ENCODE measurements at regions not wholly inside any gene's neighbourhood (a gene's known extent, or its start where the extent isn't known, plus 50 kb on each side); places are given as distances from the start of the nearest gene placed in this dataset.

DNA sequence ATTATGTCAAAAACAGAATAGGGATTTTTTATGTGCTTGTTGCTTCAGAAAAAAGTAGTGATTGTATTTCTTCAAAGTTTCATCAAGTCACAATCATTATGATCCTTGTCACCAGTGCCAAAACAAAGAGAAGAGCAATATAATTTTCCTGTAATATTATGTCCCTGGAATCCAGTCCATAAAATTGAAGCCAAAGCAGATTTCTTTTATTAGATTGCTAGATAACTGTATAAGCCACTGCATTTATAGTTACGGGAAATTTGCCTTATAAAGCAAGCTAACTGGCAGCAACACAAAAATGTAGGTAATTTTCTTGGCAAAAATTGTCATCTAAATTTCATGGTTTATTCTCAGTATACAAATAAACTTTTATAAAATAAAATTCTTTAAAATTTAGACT lies 296.1 kb upstream of the ANKRD50 start:
- H3K27ac Mint-ChIP-seq (ENCODE audit: unreplicated experiment), result no peak overlapping the region

DNA sequence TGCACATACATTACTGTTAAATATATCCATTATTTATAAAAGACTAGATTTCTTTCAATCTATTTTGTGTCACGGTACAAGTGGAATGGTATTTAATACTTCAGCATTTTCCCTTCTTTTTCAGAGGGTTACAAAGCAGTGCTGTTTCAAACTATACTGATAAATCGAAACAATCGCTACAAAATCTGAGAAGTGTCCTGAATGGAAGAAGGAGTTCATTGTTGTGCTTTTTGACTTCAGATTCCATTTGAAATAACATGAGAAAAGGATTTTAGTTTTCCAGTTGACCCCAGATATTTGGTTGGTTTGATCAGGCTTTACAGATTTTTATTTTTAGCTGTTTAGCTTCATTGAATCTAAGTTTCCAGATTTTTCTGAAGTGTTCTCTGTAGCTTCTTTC lies 292.1 kb upstream of the ANKRD50 start:
- Mint-ChIP-seq H3K4me3 (ENCODE audit: unreplicated experiment) (no peak overlapping the region), H3K4me1 (ENCODE audit: low read depth) (no peaks in the 10 kb centered on the region), H3K27ac (ENCODE audit: unreplicated experiment) (no peak overlapping the region), H3K27me3 (ENCODE audit: low read depth) (no peaks in the 10 kb centered on the region), H3K9me3 (ENCODE audit: low read depth) (peaks cover 7% of the 10 kb centered on the region), H3K36me3 (ENCODE audit: low read depth) (peaks cover 5% of the 10 kb centered on the region)
- TF ChIP-seq, protein P1, sequence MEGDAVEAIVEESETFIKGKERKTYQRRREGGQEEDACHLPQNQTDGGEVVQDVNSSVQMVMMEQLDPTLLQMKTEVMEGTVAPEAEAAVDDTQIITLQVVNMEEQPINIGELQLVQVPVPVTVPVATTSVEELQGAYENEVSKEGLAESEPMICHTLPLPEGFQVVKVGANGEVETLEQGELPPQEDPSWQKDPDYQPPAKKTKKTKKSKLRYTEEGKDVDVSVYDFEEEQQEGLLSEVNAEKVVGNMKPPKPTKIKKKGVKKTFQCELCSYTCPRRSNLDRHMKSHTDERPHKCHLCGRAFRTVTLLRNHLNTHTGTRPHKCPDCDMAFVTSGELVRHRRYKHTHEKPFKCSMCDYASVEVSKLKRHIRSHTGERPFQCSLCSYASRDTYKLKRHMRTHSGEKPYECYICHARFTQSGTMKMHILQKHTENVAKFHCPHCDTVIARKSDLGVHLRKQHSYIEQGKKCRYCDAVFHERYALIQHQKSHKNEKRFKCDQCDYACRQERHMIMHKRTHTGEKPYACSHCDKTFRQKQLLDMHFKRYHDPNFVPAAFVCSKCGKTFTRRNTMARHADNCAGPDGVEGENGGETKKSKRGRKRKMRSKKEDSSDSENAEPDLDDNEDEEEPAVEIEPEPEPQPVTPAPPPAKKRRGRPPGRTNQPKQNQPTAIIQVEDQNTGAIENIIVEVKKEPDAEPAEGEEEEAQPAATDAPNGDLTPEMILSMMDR (IDR thresholded peaks at IDR 0.05), result no peak
- no peak for DNase-seq (ENCODE audit: low spot score)

More for the DNA sequence above, 296.1 kb upstream of the ANKRD50 start:
- no peak for DNase-seq (ENCODE audit: low spot score)
- Mint-ChIP-seq H3K4me3 (ENCODE audit: unreplicated experiment) (no peak overlapping the region), H3K4me1 (ENCODE audit: low read depth) (peaks cover 16% of the 10 kb centered on the region), H3K27me3 (ENCODE audit: low read depth) (no peaks in the 10 kb centered on the region), H3K36me3 (ENCODE audit: low read depth) (peaks cover 5% of the 10 kb centered on the region), H3K9me3 (ENCODE audit: low read depth) (peaks cover 7% of the 10 kb centered on the region)
- TF ChIP-seq, protein P1 (IDR thresholded peaks at IDR 0.05), result no peak

DNA sequence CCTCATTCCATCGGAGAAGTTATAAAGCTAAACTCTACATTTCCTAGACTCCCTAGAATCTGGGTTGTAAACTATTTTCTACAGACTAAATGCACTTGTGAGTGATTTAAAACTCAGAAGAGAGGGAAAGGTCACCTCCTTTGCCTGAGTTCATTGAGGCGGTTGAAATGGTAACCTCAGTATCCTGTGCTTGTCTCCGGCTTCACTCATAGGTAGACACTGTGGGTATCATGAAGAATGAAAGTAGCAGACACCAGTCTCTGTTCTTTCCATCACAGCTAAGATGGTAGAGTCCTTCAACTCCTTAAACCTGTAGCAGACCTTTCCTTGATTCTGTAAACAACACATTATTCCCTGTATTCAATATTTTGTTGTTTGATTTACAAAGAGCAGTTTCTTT lies 291.3 kb upstream of the ANKRD50 start:
- no peak overlapping the region for H3K27ac Mint-ChIP-seq (ENCODE audit: unreplicated experiment)
- H3K36me3 Mint-ChIP-seq (ENCODE audit: low read depth), result peaks cover 5% of the 10 kb centered on the region
- no peaks in the 10 kb centered on the region for H3K4me1 Mint-ChIP-seq (ENCODE audit: low read depth)
- no peak overlapping the region for H3K4me3 Mint-ChIP-seq (ENCODE audit: unreplicated experiment)
- DNase-seq (ENCODE audit: low spot score), result no peak
- no peaks in the 10 kb centered on the region for H3K27me3 Mint-ChIP-seq (ENCODE audit: low read depth)
- peaks cover 7% of the 10 kb centered on the region for H3K9me3 Mint-ChIP-seq (ENCODE audit: low read depth)
- TF ChIP-seq, protein P1 (IDR thresholded peaks at IDR 0.05), result no peak

DNA sequence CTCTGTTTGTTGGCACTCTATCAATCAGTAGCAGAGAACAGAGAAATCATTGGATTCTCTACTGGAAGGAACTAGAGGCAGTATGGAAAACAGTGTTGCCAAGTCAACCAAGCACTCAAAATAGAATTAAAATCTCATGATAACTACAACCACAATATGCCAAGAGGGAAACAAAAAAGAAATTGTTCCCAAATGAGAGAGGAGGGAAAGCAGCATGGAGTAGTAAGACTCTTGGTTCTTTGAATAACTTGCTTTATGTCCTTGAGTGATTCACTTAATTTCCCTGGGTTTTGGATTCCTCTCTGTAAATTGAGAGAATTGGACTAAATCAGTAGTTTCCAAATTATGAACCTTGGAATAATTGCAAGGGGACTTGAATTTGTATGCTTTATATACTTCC lies 285.5 kb upstream of the ANKRD50 start:
- Mint-ChIP-seq H3K27ac (ENCODE audit: unreplicated experiment) (no peak overlapping the region), H3K4me3 (ENCODE audit: unreplicated experiment) (no peak overlapping the region), H3K36me3 (ENCODE audit: low read depth) (no peaks in the 10 kb centered on the region), H3K4me1 (ENCODE audit: low read depth) (no peaks in the 10 kb centered on the region), H3K9me3 (ENCODE audit: low read depth) (no peaks in the 10 kb centered on the region), H3K27me3 (ENCODE audit: low read depth) (no peaks in the 10 kb centered on the region)
- TF ChIP-seq, protein P1 (IDR thresholded peaks at IDR 0.05), result no peak
- DNase-seq (ENCODE audit: low spot score), result no peak

DNA sequence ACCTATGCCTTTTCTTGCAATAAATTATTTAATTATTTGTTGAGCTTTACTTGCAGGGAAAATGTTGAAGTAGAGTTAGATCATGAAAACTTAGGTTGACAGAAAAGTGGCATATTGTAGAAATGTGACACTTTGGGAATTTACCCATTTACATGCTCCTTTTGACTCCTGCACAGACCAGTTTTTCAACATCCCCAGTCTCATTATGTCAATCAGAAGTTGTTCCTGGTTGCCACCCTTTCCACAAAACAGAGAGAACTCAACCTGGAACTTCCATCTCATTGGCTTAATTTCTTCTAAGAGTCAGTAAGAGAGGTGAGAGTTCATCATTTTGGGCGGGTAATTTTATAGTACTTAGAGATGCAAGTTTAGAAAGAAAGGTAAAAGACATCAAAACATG lies 284.6 kb upstream of the ANKRD50 start:
- Mint-ChIP-seq H3K4me3 (ENCODE audit: unreplicated experiment) (no peak overlapping the region), H3K36me3 (ENCODE audit: low read depth) (no peaks in the 10 kb centered on the region), H3K4me1 (ENCODE audit: low read depth) (no peaks in the 10 kb centered on the region), H3K9me3 (ENCODE audit: low read depth) (no peaks in the 10 kb centered on the region), H3K27ac (ENCODE audit: unreplicated experiment) (no peak overlapping the region), H3K27me3 (ENCODE audit: low read depth) (no peaks in the 10 kb centered on the region)
- TF ChIP-seq, protein P1 (IDR thresholded peaks at IDR 0.05), result no peak
- no peak for DNase-seq (ENCODE audit: low spot score)
